ENCODE measurements at regions not wholly inside any gene's neighbourhood (a gene's known extent, or its start where the extent isn't known, plus 50 kb on each side); places are given as distances from the start of the nearest gene placed in this dataset.

GRCh38 chrX:110568441-110568840 lies 209.8 kb downstream of the RTL9 start:
- TF ChIP-seq POLR2AphosphoS5 (IDR thresholded peaks at IDR 0.05) (no peak), CTCF (IDR thresholded peaks at IDR 0.05; ENCODE audit: poor library complexity, severe bottlenecking) (no peak)

Measured in neural cell (in vitro differentiated cells).